K562 (cell line): ENCODE measurements at regions not wholly inside any gene's neighbourhood (a gene's known extent, or its start where the extent isn't known, plus 50 kb on each side); places are given as distances from the start of the nearest gene placed in this dataset.

ENCODE experiments used
- ATAC-seq: fragments of 200-7000 bp; cut with Tn5 transposase; 3 replicates; pipeline ENCODE4 v1.9.1; 2020; ENCODE audit warnings: moderate library complexity
- BruUV-seq: library from RNA; stranded (reverse); fragments of 400-500 nt; replicated peaks from 2 replicates; lab custom pipeline; 2021; lab: Mats Ljungman, UMichigan
- CTCF ChIA-PET: fragments of 300-600 bp; formaldehyde crosslinking; extraction: SDS; loops from one replicate; lab custom pipeline; 2021; ENCODE audit warnings: low intra/inter-chr PET ratio; lab: Yijun Ruan, JAX
- POLR2A ChIA-PET: fragments of 300-600, 350-650 bp; sonication (Branson Sonifier 250); formaldehyde crosslinking; extraction: SDS; loops from one replicate; lab custom pipeline; 2021; ENCODE audit warnings: antibody characterized with exemption, inconsistent platforms; lab: Yijun Ruan, JAX
- DNase-seq, 4 experiments: peaks; one replicate each; pipeline versions ENCODE4 v3.0.0 to v3.0.0-alpha.2; 2011 to 2018; ENCODE audit warnings: low spot score in 3 of 4, mixed read lengths in 3 of 4; ENCODE audit errors: extremely low read depth in 1 of 4
- FAIRE-seq: peaks from 2 replicates; lab custom pipeline; 2011; peaks lifted over from hg19 to GRCh38; lab: Jason Lieb, UNC
- H2AFZ ChIP-seq: 2 replicates; pipeline ENCODE4 v1.6.0; 2011; ENCODE audit warnings: low read depth, low read length, control low read depth, inconsistent platforms
- H3K27ac ChIP-seq: fragments of 200-600 bp; 3 replicates; pipeline ENCODE4 v1.8.0; 2011; ENCODE audit warnings: low read depth, mild to moderate bottlenecking, control low read depth, inconsistent platforms, low read length, moderate library complexity, mixed read lengths; ENCODE audit errors: extremely low read depth
- H3K27me3 ChIP-seq, 2 experiments: fragments of 300-600 bp in 1 of 2; 2 replicates in 1 of 2; 3 replicates in 1 of 2; pipeline versions ENCODE4 v1.6.0 to v1.8.0; 2011; ENCODE audit warnings: inconsistent platforms in 2 of 2, low read length in 2 of 2, mild to moderate bottlenecking in 1 of 2, mixed read lengths in 1 of 2, moderate library complexity in 1 of 2; ENCODE audit not compliant: control insufficient read depth in 2 of 2, insufficient read depth in 2 of 2
- H3K36me3 ChIP-seq: fragments of 300-600 bp; 3 replicates; pipeline ENCODE4 v1.8.0; 2011; ENCODE audit warnings: mild to moderate bottlenecking, low read length, inconsistent platforms; ENCODE audit not compliant: control insufficient read depth, insufficient read depth
- H3K4me1 ChIP-seq, 2 experiments: fragments of 200-600 bp in 1 of 2; replicated peaks in 1 of 2; 2 replicates in 1 of 2; 3 replicates in 1 of 2; pipeline versions ENCODE4 v1.5.1 to v1.8.0; 2011; ENCODE audit warnings: inconsistent platforms in 2 of 2, low read length in 2 of 2, mild to moderate bottlenecking in 1 of 2, mixed read lengths in 1 of 2, moderate library complexity in 1 of 2; ENCODE audit not compliant: control insufficient read depth in 2 of 2, insufficient read depth in 2 of 2
- H3K4me2 ChIP-seq: 2 replicates; pipeline ENCODE4 v1.6.1; 2011; ENCODE audit warnings: low read length, control low read depth, inconsistent platforms, mixed read lengths; ENCODE audit not compliant: insufficient read depth
- H3K4me3 ChIP-seq: fragments of 200-600 bp; sonication (generic), shearing (Covaris generic); 2 replicates; pipeline ENCODE4 v1.5.1; 2016; ENCODE audit warnings: control low read depth, inconsistent platforms
- H3K79me2 ChIP-seq: fragments of 200-600 bp; 3 replicates; pipeline ENCODE4 v1.8.0; 2011; ENCODE audit warnings: low read length, inconsistent platforms; ENCODE audit not compliant: control insufficient read depth, insufficient read depth
- H3K9ac ChIP-seq, 2 experiments: 2 replicates each; pipeline versions ENCODE4 v1.6.0 to v1.6.1; 2011; ENCODE audit warnings: low read depth in 2 of 2, low read length in 2 of 2, control low read depth in 1 of 2, inconsistent platforms in 1 of 2, mild to moderate bottlenecking in 1 of 2, mixed read lengths in 1 of 2; ENCODE audit not compliant: insufficient read depth in 1 of 2
- H3K9me1 ChIP-seq: one replicate; pipeline ENCODE4 v1.6.0; 2011; ENCODE audit warnings: inconsistent platforms, mild to moderate bottlenecking, low read length, moderate library complexity; ENCODE audit not compliant: control insufficient read depth, insufficient read depth
- H3K9me3 ChIP-seq: replicated peaks from 2 replicates; pipeline ENCODE4 v1.5.1; 2011; ENCODE audit warnings: low read depth, low read length, inconsistent platforms; ENCODE audit not compliant: control insufficient read depth, insufficient read depth
- H4K20me1 ChIP-seq: replicated peaks from 2 replicates; pipeline ENCODE4 v1.6.1; 2011; ENCODE audit warnings: low read length, inconsistent platforms, mixed read lengths; ENCODE audit not compliant: control insufficient read depth, insufficient read depth
- GABPB2 ChIP-seq: fragments of 250-450 bp; sonication (Bioruptor Pico); conservative IDR thresholded peaks from 2 replicates; pipeline ENCODE4 v1.5.1; 2021; ENCODE audit warnings: mild to moderate bottlenecking
- L3MBTL2 ChIP-seq: fragments of 450-650 bp; IDR thresholded peaks from 2 replicates; pipeline ENCODE4 v1.6.1; 2016; ENCODE audit warnings: mild to moderate bottlenecking, moderate library complexity
- MBD2 ChIP-seq: sonication (generic); IDR thresholded peaks from 2 replicates; pipeline ENCODE4 v1.6.1; 2016; ENCODE audit warnings: low read depth, borderline replicate concordance
- MYBL2 ChIP-seq, 2 experiments: fragments of 450-650 bp in 1 of 2; sonication (generic) in 1 of 2; formaldehyde crosslinking in 1 of 2; IDR thresholded peaks; 2 replicates each; pipeline versions ENCODE4 v1.6.1 to v1.8.1; 2017 to 2022; ENCODE audit warnings: borderline replicate concordance in 1 of 2, inconsistent platforms in 1 of 2, low read depth in 1 of 2, mild to moderate bottlenecking in 1 of 2, missing genetic modification reagents in 1 of 2, moderate library complexity in 1 of 2
- NCOR1 ChIP-seq: fragments of 450-650 bp; IDR thresholded peaks from 2 replicates; pipeline ENCODE4 v1.6.1; 2016; ENCODE audit warnings: mild to moderate bottlenecking, moderate library complexity
- SRF ChIP-seq, 2 experiments: fragments of 250-450, 450-650 bp in 1 of 2; sonication (Bioruptor Pico) in 1 of 2; sonication (generic) in 1 of 2; formaldehyde crosslinking; IDR thresholded peaks; 2 replicates each; pipeline versions ENCODE4 v1.5.0 to v1.5.1; 2020 to 2022; ENCODE audit warnings: mild to moderate bottlenecking in 1 of 2, missing genetic modification reagents in 1 of 2
- ZNF561 ChIP-seq: fragments of 450-650 bp; formaldehyde crosslinking; conservative IDR thresholded peaks from 2 replicates; pipeline ENCODE4 v1.4.0; 2020; ENCODE audit warnings: mild to moderate bottlenecking, moderate library complexity
- ZNF696 ChIP-seq: fragments of 250-450 bp; sonication (Bioruptor Pico); conservative IDR thresholded peaks from 2 replicates; pipeline ENCODE4 v1.4.0; 2020; ENCODE audit warnings: mild to moderate bottlenecking, moderate library complexity
- WGBS: fragments of 100-300 bp; shearing (Covaris generic); methylation state at CpG from one replicate; pipeline ENCODE4 v1.1.6; 2016; ENCODE audit warnings: low coverage, mixed read lengths; ENCODE audit not compliant: insufficient coverage; ENCODE audit errors: missing lambda C conversion rate; 5-methylcytosine and 5-hydroxymethylcytosine counted together
- in situ Hi-C: fragments of 300-500 bp; cut with MboI; formaldehyde crosslinking; loops from 4 replicates; pipeline ENCODE4 v1.15.0; 2018; ENCODE audit warnings: inconsistent platforms, mixed read lengths
- intact Hi-C: fragments of 100-400 bp; cut with micrococcal nuclease; formaldehyde crosslinking; loops from 2 replicates; pipeline ENCODE4 v1.14.2; 2022
- TF ChIP-seq, protein P1 (sequence below): fragments of 450-650 bp; formaldehyde crosslinking; IDR thresholded peaks from 2 replicates; pipeline ENCODE4 v1.4.0; 2022; ENCODE audit warnings: mild to moderate bottlenecking, moderate library complexity
- TF ChIP-seq, protein P2 (sequence below): fragments of 450-650 bp; IDR thresholded peaks from 2 replicates; pipeline ENCODE4 v1.7.1; 2018; ENCODE audit warnings: mild to moderate bottlenecking, low read depth; ENCODE audit not compliant: partially characterized antibody
- TF ChIP-seq, protein P3 (sequence below): fragments of 250-450 bp; sonication (Bioruptor Pico); IDR thresholded peaks from 2 replicates; pipeline ENCODE4 v1.4.0; 2020; ENCODE audit warnings: mild to moderate bottlenecking, moderate library complexity

DNA sequence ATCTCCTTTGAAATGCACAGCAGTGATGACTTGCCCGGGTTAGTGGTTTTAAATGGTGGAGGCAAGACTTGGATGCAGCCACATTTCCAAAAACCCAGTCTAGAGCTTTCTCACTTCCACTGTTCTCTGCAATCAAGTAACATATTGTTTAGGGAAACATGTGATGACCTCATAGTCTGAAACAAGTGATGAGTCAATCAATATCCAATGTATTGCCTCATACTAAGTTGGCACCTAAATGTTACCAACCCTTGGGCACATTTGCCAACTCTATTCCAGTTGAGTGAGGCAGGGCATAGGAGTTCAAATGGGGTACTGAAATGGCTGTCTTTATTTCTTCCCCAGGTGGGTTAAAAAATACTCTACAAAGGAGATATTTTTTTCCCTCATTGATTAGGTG is 1105.4 kb downstream of the VRK1 start:
- Histone ChIP-seq H3K4me2 (no peak overlapping the region), H3K79me2 (no peaks in the 10 kb centered on the region), H3K9ac (no peak overlapping the region), H4K20me1 (no peaks in the 10 kb centered on the region), H3K4me3 (no peak overlapping the region), H3K9me1 (no peaks in the 10 kb centered on the region), H2AFZ (no peak overlapping the region), H3K36me3 (no peaks in the 10 kb centered on the region), H3K27ac (no peak overlapping the region), H3K9me3 (no peaks in the 10 kb centered on the region), H3K27me3 (no peaks in the 10 kb centered on the region), H3K4me1 (no peaks in the 10 kb centered on the region)
- intact Hi-C loops (no loop called here), in situ Hi-C loops (no loop called here)
- ChIA-PET CTCF (no interaction called here), POLR2A (no interaction called here)
- TF ChIP-seq L3MBTL2 (no peak), GABPB2 (CRISPR knock-in tag) (no peak), SRF (CRISPR knock-in tag; IDR thresholded peaks at IDR 0.05) (no peak), ZNF696 (CRISPR knock-in tag) (no peak), ZNF561 (CRISPR knock-in tag) (no peak)
- TF ChIP-seq, protein P1, sequence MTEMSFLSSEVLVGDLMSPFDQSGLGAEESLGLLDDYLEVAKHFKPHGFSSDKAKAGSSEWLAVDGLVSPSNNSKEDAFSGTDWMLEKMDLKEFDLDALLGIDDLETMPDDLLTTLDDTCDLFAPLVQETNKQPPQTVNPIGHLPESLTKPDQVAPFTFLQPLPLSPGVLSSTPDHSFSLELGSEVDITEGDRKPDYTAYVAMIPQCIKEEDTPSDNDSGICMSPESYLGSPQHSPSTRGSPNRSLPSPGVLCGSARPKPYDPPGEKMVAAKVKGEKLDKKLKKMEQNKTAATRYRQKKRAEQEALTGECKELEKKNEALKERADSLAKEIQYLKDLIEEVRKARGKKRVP, result no peak
- WGBS, result 0% methylated on average over 1 of the region's 1 CpG
- FAIRE-seq (no peak), ATAC-seq (no peak), DNase-seq (no peak)
- no TSS peak for BruUV-seq

DNA sequence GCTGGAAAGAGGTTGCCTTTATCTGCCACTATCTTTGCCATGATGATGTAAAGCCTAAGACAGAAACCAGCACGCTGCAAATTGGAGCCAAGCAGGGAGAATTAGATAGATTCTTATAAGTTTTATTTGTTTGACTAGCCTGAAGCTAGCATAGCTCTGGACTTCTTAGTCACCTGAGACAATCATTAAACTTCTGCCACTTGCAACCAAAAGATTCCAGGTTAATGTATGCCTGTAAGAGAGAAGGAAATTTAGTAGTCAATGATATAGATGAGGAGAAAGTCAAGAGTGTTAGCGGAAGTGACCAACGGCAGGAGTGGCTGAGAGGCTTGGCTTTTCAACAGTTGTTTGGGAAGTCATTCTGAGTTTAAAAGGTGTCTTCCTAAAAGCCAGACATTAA is 1106.6 kb downstream of the VRK1 start:
- Histone ChIP-seq H2AFZ (no peak overlapping the region), H3K4me1 (no peaks in the 10 kb centered on the region), H3K9me3 (no peaks in the 10 kb centered on the region), H3K4me3 (no peak overlapping the region), H3K36me3 (no peaks in the 10 kb centered on the region), H3K27me3 (no peaks in the 10 kb centered on the region), H3K9ac (no peak overlapping the region), H3K79me2 (no peaks in the 10 kb centered on the region), H3K9me1 (no peaks in the 10 kb centered on the region), H4K20me1 (no peaks in the 10 kb centered on the region), H3K4me2 (no peak overlapping the region), H3K27ac (no peak overlapping the region)
- no TSS peak for BruUV-seq
- ChIA-PET POLR2A (no interaction called here), CTCF (no interaction called here)
- DNase-seq (no peak), FAIRE-seq (no peak), ATAC-seq (no peak)
- in situ Hi-C loops, result no loop called here
- intact Hi-C loops, result no loop called here
- WGBS, result 0% methylated on average over 3 of the region's 3 CpGs
- TF ChIP-seq NCOR1, result no peak
- TF ChIP-seq MBD2, result no peak
- TF ChIP-seq, protein P2, sequence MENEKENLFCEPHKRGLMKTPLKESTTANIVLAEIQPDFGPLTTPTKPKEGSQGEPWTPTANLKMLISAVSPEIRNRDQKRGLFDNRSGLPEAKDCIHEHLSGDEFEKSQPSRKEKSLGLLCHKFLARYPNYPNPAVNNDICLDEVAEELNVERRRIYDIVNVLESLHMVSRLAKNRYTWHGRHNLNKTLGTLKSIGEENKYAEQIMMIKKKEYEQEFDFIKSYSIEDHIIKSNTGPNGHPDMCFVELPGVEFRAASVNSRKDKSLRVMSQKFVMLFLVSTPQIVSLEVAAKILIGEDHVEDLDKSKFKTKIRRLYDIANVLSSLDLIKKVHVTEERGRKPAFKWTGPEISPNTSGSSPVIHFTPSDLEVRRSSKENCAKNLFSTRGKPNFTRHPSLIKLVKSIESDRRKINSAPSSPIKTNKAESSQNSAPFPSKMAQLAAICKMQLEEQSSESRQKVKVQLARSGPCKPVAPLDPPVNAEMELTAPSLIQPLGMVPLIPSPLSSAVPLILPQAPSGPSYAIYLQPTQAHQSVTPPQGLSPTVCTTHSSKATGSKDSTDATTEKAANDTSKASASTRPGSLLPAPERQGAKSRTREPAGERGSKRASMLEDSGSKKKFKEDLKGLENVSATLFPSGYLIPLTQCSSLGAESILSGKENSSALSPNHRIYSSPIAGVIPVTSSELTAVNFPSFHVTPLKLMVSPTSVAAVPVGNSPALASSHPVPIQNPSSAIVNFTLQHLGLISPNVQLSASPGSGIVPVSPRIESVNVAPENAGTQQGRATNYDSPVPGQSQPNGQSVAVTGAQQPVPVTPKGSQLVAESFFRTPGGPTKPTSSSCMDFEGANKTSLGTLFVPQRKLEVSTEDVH, result no peak
- TF ChIP-seq, protein P3, sequence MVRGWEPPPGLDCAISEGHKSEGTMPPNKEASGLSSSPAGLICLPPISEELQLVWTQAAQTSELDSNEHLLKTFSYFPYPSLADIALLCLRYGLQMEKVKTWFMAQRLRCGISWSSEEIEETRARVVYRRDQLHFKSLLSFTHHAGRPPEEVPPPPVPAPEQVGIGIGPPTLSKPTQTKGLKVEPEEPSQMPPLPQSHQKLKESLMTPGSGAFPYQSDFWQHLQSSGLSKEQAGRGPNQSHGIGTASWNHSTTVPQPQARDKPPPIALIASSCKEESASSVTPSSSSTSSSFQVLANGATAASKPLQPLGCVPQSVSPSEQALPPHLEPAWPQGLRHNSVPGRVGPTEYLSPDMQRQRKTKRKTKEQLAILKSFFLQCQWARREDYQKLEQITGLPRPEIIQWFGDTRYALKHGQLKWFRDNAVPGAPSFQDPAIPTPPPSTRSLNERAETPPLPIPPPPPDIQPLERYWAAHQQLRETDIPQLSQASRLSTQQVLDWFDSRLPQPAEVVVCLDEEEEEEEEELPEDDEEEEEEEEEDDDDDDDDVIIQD (CRISPR knock-in tag), result no peak
- TF ChIP-seq MYBL2 (IDR thresholded peaks at IDR 0.05; ENCODE audit: low read depth), result no peak
- no peak for TF ChIP-seq MYBL2 (CRISPR knock-in tag; IDR thresholded peaks at IDR 0.05; ENCODE audit: borderline replicate concordance)
